Body of pancreas (tissue), 4 donors: ENCODE measurements at regions not wholly inside any gene's neighbourhood (a gene's known extent, or its start where the extent isn't known, plus 50 kb on each side); places are given as distances from the start of the nearest gene placed in this dataset.

Source experiments
- CTCF ChIP-seq, 7 experiments: fragments of 450-650 bp in 4 of 7; fragments of 200-600 bp in 3 of 7; sonication (generic) in 3 of 7; IDR thresholded peaks; one replicate each; pipeline ENCODE4 v1.5.1; 2016 to 2019; ENCODE audit warnings: antibody characterized with exemption in 7 of 7
- POLR2A ChIP-seq, 3 donors: fragments of 450-650 bp; IDR thresholded peaks; one replicate each; pipeline ENCODE4 v1.6.1; 2016; ENCODE audit warnings: antibody characterized with exemption in 3 of 3, mild to moderate bottlenecking in 2 of 3

- no peak for TF ChIP-seq CTCF (IDR thresholded peaks at IDR 0.05)
- TF ChIP-seq POLR2A (IDR thresholded peaks at IDR 0.05) = no peak
Measured at GRCh38 chr1:201594575-201595245, 55.8 kb downstream of the NAV1 start.
